GM19467 (cell line): ENCODE measurements at regions not wholly inside any gene's neighbourhood (a gene's known extent, or its start where the extent isn't known, plus 50 kb on each side); places are given as distances from the start of the nearest gene placed in this dataset.
"Not testable (repeated sequence)": the region's sequence is repeated elsewhere in the genome, so short reads cannot be mapped to it uniquely, and the experiment has no call there.

Source experiments
- ATAC-seq: cut with Tn5 transposase; IDR thresholded peaks from one replicate; pipeline ENCODE4 v1.9.1; 2021; ENCODE audit warnings: mild to moderate bottlenecking, moderate library complexity; ENCODE audit not compliant: unreplicated experiment

- no peak for ATAC-seq
Observed at GRCh38 chr7:29619111-29619510, 55.5 kb downstream of the PRR15 start.

- no peak for ATAC-seq
Observed at GRCh38 chr7:29619848-29620555, 56.4 kb downstream of the PRR15 start.

GRCh38 chr7:29620556-29620930, 56.9 kb downstream of the PRR15 start:
- ATAC-seq = no peak

GRCh38 chr7:29622335-29623265, 59.0 kb downstream of the PRR15 start:
- ATAC-seq = no peak

DNA sequence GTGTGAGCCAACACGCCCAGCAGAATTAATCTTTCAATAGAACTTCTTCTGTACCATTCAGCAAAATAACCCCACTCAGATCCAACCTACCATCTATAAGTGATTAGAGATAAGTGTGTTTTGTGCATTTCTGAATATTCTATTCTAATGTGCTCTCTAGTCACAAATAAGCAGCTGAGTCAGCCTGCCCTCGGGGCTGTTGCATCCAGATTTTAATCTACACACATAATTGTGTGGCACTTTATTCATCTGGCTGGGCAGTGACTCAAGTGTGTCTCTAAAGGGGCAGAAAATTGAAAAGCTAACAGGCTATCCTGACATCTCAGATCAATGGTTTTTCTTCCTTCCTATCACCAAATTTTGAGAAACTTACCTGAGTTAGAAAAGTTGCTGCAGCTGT, 60.3 kb downstream of the PRR15 start:
- ATAC-seq = no peak

DNA sequence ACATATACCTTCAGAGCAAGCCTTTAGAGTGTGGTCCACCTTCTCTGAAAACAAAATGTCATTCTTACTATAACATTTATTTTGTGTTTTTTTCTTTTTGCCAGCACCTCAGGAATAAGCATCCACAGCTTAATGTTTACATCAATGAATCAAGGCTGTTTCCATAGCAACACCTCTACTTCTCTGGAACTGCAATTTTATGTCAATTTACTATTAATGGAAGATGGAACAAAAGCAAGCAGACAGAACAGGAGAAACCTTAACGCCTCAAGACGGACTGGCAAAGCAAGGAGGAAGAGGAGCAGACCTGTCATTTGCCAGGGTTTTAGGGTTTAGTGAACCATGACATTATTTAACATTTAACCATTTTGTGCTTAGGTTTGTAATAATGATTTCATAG, 63.1 kb downstream of the PRR15 start:
- ATAC-seq = no peak

DNA sequence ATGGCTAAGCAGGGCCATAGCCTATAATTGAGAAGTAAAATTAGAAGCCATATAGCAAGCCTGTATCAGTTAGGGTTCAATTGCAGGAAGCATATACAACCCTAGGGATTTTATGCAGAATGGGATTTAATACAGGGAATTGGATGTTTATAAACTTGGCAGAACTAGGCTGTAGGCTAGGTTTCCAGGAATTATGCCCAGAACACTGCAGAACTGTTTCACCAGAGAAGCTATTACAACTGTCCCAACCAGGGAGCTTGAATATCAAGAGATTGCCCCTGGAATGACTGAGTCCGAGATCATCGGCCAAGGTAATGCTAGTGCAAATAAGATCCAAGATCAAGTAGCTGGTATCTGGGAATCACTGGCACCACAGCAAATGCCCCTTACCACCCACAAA, 64.0 kb downstream of the PRR15 start:
- no peak for ATAC-seq

DNA sequence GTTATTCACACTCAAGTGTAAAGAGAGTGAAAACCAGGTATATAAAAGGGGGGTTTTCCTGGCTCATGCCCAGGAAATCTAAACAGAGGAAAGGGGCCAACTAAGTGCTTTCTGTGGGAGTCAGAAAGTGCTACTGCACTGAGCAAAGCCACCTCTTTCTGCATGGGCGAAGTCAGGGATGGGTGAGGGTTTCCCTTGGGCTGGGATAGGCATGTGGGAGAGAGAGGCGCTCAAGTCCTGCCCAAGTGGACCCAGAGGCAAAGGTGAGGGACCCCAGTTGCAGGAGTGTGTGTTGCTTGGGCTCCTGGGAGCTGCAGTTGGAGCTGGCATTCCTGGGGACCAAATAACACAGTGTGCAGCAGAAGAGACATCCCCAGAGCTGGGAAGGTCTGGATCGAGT, 65.9 kb downstream of the PRR15 start:
- ATAC-seq = no peak

GRCh38 chr7:29635067-29636008, 71.7 kb downstream of the PRR15 start:
- not testable (repeated sequence) for ATAC-seq

- no peak for ATAC-seq
Observed at GRCh38 chr7:29636009-29636351, 72.3 kb downstream of the PRR15 start.

DNA sequence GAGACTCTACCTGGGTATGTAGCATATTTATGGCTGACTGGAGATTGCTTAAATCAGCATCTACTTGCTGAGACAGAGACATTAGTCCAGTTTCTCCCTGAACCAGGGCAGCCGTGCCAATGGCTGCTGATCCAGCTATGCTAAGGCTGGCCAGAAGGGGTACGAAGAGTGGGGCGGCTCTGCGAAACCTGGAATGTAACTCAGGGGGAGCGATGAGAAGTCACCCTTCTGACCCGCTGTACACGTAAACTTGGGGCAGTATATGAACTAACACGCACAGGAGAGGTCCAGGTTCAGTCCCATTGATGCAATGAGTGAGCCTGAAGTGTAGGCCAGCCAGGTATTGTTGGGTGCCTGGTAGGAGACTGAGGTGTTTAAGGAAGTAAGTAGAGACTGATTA, 73.7 kb downstream of the PRR15 start:
- ATAC-seq = no peak

GRCh38 chr7:29638841-29639240, 75.2 kb downstream of the PRR15 start:
- ATAC-seq = not testable (repeated sequence)

GRCh38 chr7:29639386-29639785, 75.8 kb downstream of the PRR15 start:
- ATAC-seq = no peak

- no peak for ATAC-seq
Observed at GRCh38 chr7:29639886-29640595, 76.4 kb downstream of the PRR15 start.

DNA sequence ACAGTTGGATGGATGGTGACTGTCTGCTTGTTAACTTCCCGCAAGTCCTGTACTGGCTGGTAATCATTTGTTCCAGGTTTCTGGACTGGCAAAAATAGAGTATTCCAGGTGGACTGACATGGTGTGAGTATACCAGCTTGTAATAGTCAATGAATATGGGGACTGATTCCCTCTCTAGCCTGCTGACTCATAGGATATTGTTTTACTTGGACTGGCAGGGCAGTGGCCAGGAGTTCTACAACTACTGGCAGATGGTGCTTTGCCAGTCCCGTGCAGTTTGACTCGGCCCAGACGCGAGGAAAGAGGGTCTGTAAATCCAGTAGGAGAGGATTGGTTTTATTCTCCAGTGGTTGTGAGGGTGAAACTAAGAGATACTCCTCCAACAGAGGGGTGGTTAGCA, 78.0 kb downstream of the PRR15 start:
- no peak for ATAC-seq

GRCh38 chr7:29642494-29643155, 79.0 kb downstream of the PRR15 start:
- ATAC-seq = no peak

GRCh38 chr7:29646116-29646515, 82.5 kb downstream of the PRR15 start:
- not testable (repeated sequence) for ATAC-seq

- no peak for ATAC-seq
Observed at GRCh38 chr7:29647020-29647654, 83.5 kb downstream of the PRR15 start.

- not testable (repeated sequence) for ATAC-seq
Observed at GRCh38 chr7:29647691-29648210, 84.1 kb downstream of the PRR15 start.
